ENCODE measurements at regions not wholly inside any gene's neighbourhood (a gene's known extent, or its start where the extent isn't known, plus 50 kb on each side); places are given as distances from the start of the nearest gene placed in this dataset.

DNA sequence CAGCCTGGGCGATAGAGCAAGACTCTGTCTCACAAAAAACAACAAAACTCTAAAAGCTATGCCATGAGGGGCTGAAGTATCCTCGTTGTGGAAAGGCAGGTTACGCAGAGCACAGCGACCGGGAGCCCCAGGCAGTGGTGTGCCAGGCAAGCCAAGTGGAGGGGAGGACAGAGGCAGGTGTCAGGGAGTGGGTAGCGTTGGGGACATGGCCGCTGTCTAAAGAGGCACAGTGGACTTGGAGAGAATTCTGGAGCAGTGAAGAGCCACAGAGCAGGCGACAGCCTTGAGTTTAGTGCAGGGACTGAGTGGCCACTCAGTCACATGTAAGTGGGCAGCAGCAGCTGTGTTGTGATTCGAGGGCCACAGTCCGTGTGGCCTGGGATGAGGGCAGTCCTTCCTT is 541.7 kb downstream of the FGF9 start:
- no peak for DNase-seq
- Mint-ChIP-seq H3K4me1 (peaks cover 23% of the 10 kb centered on the region), H3K36me3 (ENCODE audit: low read depth) (no peaks in the 10 kb centered on the region), H3K27me3 (no peaks in the 10 kb centered on the region), H3K27ac (no peak overlapping the region), H3K9me3 (no peaks in the 10 kb centered on the region), H3K4me3 (no peak overlapping the region)
- no peak for ATAC-seq

DNA sequence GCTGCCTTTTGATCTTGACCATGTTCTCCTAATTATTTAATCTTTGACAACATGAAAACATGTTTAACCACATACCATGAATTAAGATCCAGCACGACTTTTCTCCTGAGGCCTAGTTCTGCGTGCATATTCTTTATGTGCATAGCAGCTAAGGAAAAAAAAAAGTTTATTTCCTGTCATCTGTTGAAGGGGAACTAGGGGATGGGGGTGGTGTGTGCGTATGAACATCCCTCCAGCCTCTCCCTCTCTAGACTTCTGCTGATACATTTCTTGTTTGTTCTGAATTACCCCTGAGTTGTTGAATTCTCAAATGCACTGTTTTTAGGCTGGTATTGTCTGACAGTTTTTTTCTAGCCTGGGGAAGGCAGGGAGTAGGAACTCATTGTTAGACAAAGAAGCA is 543.3 kb downstream of the FGF9 start:
- Mint-ChIP-seq H3K4me1 (peaks cover 32% of the 10 kb centered on the region), H3K36me3 (ENCODE audit: low read depth) (no peaks in the 10 kb centered on the region), H3K27ac (no peak overlapping the region), H3K4me3 (no peak overlapping the region), H3K27me3 (no peaks in the 10 kb centered on the region), H3K9me3 (no peaks in the 10 kb centered on the region)
- ATAC-seq (no peak), DNase-seq (no peak)

DNA sequence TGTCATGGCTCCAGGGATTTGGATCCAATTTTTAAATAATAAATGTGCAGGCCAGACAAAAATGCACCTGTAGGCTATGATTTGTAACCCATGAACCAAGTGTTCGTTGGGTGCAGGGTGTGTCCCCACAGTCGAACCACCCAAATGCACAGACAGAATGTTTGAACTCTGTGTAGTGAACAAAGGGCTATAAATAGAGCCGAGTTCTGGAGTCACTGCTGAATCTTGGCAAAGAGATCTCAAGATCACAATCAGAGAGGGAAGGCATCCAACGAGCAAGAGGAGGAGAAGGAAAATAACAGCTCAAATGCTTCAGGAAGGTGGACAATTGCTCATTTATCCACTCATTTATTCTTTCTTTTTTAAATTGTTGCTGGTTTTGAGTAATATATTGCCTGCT is 547.9 kb downstream of the FGF9 start:
- ATAC-seq (no peak), DNase-seq (no peak)
- Mint-ChIP-seq H3K4me1 (peaks cover 27% of the 10 kb centered on the region), H3K4me3 (no peak overlapping the region), H3K27me3 (no peaks in the 10 kb centered on the region), H3K36me3 (ENCODE audit: low read depth) (no peaks in the 10 kb centered on the region), H3K9me3 (no peaks in the 10 kb centered on the region), H3K27ac (no peak overlapping the region)

DNA sequence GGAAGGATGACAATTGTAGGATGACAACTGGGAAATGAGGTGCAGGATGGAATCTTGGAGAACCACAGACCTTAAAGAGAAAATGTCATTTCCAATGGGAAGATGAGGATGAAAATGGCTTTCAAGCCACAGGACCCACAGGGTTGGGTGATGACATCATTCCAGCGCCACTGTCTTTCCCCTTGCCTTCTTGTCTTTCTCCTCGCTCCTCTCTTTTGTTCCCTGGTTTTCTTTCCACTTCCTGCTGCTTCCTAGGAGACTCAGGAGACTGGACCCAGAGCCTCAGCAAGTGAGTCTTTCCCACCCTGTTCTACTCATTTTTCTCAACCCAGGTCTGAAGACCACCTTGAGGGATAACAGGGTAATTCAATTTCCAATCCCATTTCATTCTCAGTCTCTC is 548.8 kb downstream of the FGF9 start:
- Mint-ChIP-seq H3K4me3 (no peak overlapping the region), H3K27ac (no peak overlapping the region)

DNA sequence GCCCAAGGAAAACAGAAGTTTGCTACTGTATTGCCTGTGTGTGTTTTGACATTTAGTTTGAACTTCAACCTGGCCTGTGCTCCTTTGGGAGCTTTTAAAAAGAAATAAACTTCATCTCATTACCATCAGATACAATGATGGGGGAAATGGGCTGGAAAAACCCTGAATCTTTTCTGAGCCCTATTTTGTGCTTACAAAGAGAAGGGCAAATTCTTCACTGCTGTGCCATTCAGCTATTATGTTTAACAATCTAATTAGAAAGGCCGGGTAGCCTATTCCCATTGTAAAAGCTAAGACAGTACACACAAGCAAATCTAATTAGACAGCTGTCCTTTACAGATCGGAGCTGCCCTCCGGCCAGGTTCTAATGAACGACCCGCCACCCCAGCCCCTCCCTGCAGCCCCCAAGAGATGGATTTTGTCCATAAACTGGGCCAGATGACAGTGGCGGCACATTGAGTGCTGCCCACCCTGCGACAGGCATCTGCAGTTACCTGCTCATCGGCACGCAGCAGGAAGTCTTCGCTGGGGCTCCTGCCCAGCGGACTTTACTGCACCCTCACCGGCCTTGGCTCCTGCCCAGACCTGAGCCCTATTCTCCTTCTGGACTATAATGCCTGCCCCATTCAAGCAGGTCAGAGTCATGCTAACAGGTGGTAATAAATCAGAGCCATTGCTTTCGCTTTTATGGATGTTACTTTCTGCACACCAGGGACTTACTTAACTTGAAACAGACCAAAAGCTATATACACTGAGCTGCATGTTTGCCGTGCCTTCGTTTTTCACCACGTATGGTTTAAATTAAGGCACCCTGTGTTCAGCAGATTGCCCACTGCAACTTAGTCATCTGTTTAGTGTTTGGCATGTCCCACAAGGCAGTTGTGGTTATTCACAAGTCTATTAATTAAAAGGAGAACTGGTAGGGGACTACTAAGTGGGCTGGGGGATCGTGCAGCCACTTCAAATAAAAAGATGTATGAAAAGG is 549.6 kb downstream of the FGF9 start:
- Mint-ChIP-seq H3K9me3 (no peaks in the 10 kb centered on the region), H3K4me1 (peaks cover 19% of the 10 kb centered on the region), H3K36me3 (ENCODE audit: low read depth) (no peaks in the 10 kb centered on the region), H3K4me3 (no peak overlapping the region), H3K27me3 (no peaks in the 10 kb centered on the region), H3K27ac (no peak overlapping the region)
- DNase-seq (no peak), ATAC-seq (no peak)

More for the DNA sequence above, 548.8 kb downstream of the FGF9 start:
- DNase-seq (no peak), ATAC-seq (no peak)
- Mint-ChIP-seq H3K36me3 (ENCODE audit: low read depth) (no peaks in the 10 kb centered on the region), H3K27me3 (no peaks in the 10 kb centered on the region), H3K4me1 (peaks cover 20% of the 10 kb centered on the region), H3K9me3 (no peaks in the 10 kb centered on the region)

DNA sequence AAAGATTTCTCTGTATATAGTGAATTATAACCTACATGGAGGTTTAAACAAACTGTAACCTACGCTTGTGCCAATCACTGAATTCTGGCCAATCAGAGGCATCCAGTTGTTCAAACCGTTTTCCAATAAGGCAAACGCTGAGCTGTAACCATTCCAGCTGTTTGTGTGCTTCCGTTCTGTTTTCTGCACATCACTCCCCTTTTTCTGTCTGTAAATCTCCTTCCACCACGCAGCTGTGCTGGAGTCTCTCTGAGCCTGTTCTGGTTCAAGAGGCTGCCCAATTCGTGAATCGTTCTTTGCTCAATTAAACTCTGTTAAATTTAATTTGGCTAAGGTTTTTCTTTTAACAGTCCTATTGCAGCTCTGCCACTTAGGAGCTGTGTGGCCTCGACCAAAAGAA is 552.5 kb downstream of the FGF9 start:
- no peaks in the 10 kb centered on the region for H3K36me3 Mint-ChIP-seq (ENCODE audit: low read depth)
- H3K9me3 Mint-ChIP-seq, result no peaks in the 10 kb centered on the region
- DNase-seq (no peak), ATAC-seq (no peak)
- peaks cover 12% of the 10 kb centered on the region for H3K4me1 Mint-ChIP-seq
- H3K27ac Mint-ChIP-seq, result no peak overlapping the region
- no peak overlapping the region for H3K4me3 Mint-ChIP-seq
- peaks cover 2% of the 10 kb centered on the region for H3K27me3 Mint-ChIP-seq

DNA sequence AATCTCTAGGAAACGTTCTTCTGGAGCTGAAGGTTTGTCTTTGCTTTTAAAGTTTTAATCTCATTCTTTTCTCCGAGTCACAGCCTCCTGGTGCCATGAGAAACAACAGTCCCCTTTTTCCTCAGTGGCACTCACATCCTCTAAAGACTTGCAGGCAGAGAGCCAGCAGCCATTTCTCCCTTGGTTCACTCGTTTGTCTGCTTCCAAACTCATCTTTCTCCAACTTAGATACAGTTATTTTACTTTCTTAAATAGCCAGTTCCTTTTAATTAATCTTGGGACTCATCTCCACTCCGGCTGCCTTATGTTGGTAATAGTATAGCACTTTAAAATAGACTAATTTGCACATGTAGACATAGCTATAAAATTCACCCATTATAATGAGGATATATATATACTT is 555.2 kb downstream of the FGF9 start:
- no peak overlapping the region for H3K27ac Mint-ChIP-seq
- H3K27me3 Mint-ChIP-seq, result peaks cover 2% of the 10 kb centered on the region
- H3K4me1 Mint-ChIP-seq, result peaks cover 17% of the 10 kb centered on the region
- no peak overlapping the region for H3K4me3 Mint-ChIP-seq
- no peak for ATAC-seq
- DNase-seq, result no peak
- H3K36me3 Mint-ChIP-seq (ENCODE audit: low read depth), result no peaks in the 10 kb centered on the region
- H3K9me3 Mint-ChIP-seq, result no peaks in the 10 kb centered on the region

DNA sequence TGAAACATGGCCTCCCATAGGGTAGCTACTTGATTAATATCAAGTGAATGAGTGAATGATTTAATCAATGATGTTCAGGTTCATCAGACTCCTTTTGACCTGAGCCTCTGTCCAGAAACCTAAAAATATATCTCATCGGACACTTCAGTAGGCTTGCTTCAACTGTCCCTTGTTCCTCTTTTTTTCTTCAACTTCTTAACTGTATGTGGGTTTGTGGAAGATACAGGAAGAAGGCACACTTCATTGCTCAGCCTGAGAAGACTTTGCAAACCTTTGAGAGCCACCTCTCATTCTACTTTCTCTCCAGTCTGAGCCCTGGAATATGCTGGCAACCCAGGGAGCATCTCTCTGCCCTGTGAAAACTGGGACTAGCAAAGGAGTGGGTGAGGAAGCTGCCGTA is 557.0 kb downstream of the FGF9 start:
- Mint-ChIP-seq H3K27ac (no peak overlapping the region), H3K4me3 (no peak overlapping the region), H3K9me3 (no peaks in the 10 kb centered on the region), H3K27me3 (peaks cover 2% of the 10 kb centered on the region), H3K36me3 (ENCODE audit: low read depth) (no peaks in the 10 kb centered on the region), H3K4me1 (peaks cover 22% of the 10 kb centered on the region)
- ATAC-seq (no peak), DNase-seq (no peak)

DNA sequence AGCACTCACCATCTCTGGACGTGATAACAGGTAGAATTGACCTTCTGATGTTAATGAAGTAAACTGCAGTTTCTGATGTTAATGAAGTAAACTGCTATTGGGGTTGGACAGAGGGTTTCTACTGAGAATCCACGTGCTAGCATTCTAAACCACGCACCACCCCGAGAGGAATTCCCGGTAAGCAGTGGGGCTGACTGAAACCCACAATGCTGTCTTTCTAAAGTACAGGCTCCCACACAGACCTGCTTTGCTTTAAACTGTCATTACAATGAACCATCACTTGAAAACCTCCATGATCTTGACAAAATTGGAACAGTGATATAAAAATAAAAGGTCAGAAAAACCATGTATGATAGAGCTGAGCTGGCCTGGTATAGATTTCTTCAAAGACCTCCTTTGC is 559.0 kb downstream of the FGF9 start:
- DNase-seq (no peak), ATAC-seq (peak; percentile 69)
- H3K9me3 Mint-ChIP-seq, result no peaks in the 10 kb centered on the region
- no peaks in the 10 kb centered on the region for H3K36me3 Mint-ChIP-seq (ENCODE audit: low read depth)
- H3K27ac Mint-ChIP-seq, result peak overlapping the region; percentile 16
- H3K4me3 Mint-ChIP-seq, result no peak overlapping the region
- H3K27me3 Mint-ChIP-seq, result peaks cover 2% of the 10 kb centered on the region
- H3K4me1 Mint-ChIP-seq, result peaks cover 23% of the 10 kb centered on the region

DNA sequence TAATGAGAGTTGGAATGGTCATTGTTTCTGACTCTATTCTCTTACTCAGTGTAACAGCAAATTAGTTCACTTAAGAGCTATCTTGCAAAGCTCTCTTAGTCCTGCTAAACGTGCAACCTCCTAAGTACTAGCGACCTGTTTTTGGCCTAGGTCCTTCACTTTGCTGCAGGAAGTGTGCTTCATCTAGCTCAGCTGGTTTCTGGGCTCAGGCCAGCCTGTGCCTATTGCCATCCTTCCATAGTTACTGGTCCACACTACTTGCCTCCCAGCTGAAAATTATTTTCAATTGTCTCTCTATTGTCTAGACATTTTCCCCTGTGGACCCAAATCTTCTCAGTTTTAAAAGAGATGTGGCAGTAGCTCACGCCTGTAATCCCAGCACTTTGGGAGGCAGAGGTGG is 561.3 kb downstream of the FGF9 start:
- H3K27ac Mint-ChIP-seq, result no peak overlapping the region
- no peak for DNase-seq
- peaks cover 32% of the 10 kb centered on the region for H3K4me1 Mint-ChIP-seq
- H3K27me3 Mint-ChIP-seq, result peaks cover 2% of the 10 kb centered on the region
- no peak for ATAC-seq
- no peak overlapping the region for H3K4me3 Mint-ChIP-seq
- no peaks in the 10 kb centered on the region for H3K36me3 Mint-ChIP-seq (ENCODE audit: low read depth)
- no peaks in the 10 kb centered on the region for H3K9me3 Mint-ChIP-seq

DNA sequence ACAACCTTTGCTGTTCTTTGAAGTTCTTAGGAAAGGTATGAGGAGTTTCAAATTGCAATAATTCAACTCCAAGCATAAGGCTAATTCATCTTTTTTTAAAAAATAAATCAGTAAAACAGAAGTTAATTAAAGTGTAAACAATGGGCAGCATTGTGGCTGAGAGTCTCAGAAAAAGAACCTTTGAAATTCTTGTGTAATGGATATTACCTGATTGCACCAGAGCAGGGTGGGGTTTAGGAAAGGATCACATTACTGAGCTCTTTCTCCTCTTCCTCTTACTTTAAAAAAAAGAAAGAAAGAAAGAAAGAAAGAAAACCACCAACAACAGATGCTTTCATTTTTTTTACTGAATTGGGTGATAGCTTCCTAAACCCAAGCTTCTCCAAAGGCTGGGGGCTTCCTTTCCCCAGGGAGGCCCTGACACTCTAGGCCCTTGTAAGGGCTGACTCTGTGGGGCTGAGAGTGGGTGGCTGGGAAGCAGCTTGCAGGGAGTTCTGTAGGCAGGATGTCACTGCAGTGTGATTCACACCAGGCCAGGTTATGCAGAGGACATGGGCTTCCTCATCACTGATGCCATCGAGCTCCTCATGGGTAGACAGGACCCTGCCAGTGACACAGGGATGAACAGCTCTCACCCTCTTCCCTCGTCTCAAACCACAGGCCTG is 564.5 kb downstream of the FGF9 start:
- DNase-seq (peak; percentile 12), ATAC-seq (peak; percentile 88)
- Mint-ChIP-seq H3K36me3 (ENCODE audit: low read depth) (no peaks in the 10 kb centered on the region), H3K4me1 (peaks cover 20% of the 10 kb centered on the region), H3K9me3 (no peaks in the 10 kb centered on the region), H3K27ac (no peak overlapping the region), H3K27me3 (peaks cover 2% of the 10 kb centered on the region), H3K4me3 (no peak overlapping the region)

DNA sequence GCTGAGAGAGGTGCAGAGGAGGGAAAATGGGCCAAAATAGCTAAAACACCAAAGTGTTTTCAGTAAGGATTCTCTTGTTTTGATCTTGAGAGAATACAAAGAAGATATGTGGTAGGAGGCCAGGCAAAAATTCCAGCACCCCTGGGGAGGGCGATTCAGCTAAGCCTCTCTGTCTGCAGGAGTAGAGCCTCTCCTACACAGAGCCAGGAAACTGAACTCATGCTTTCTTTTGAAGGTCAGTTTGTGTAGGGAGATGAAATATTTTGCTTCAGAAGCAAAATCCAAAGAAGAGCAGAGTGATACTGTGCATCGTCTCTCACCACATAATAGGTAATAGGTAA is 565.0 kb downstream of the FGF9 start:
- Mint-ChIP-seq H3K4me3 (no peak overlapping the region), H3K9me3 (no peaks in the 10 kb centered on the region), H3K36me3 (ENCODE audit: low read depth) (no peaks in the 10 kb centered on the region), H3K27me3 (peaks cover 2% of the 10 kb centered on the region), H3K27ac (no peak overlapping the region), H3K4me1 (peaks cover 15% of the 10 kb centered on the region)
- ATAC-seq, result no peak
- DNase-seq, result no peak

DNA sequence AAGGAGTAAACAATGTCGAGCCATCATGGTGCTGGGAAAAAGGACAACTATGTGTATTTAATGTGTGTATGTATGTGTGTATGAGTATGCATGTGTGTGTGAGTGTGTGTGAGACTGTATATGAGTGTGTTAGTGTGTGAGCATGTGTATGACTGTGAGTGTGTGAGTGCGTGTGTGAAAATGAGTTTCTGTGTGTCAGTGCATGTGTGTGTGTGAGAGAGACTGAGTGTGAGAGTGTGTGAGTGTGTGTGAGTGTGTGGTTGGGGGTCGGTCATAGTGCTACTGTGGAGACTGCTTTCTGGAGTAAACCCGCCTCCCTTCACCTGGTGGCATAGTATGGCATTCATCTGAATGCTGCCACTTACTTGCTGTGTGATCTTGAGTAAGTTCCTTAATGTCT is 567.4 kb downstream of the FGF9 start:
- Mint-ChIP-seq H3K27me3 (peaks cover 2% of the 10 kb centered on the region), H3K9me3 (peaks cover 4% of the 10 kb centered on the region), H3K36me3 (ENCODE audit: low read depth) (no peaks in the 10 kb centered on the region), H3K4me1 (peaks cover 10% of the 10 kb centered on the region), H3K27ac (no peak overlapping the region), H3K4me3 (no peak overlapping the region)
- ATAC-seq (no peak), DNase-seq (no peak)

DNA sequence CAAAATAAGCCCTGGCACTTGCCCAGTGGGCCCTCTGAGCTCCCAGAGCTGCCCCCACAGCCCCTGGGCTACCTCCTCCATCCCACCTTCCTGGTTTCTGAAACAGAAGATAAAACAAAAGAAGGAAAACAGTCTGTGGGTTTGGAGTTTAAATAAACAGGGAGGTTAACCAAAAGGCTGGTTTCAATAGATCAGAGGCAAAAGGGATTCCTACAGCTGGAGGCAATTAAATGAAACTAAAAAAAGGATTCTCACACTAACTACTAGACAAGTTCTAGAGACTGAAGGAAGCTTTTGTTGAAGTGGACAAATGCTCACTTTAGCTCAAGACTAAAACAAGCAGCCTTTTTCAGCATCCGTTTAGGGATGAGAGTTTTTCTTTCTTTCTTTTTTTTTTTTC is 569.8 kb downstream of the FGF9 start:
- ATAC-seq (no peak), DNase-seq (no peak)
- H3K36me3 Mint-ChIP-seq (ENCODE audit: low read depth), result no peaks in the 10 kb centered on the region
- H3K4me3 Mint-ChIP-seq, result no peak overlapping the region
- no peak overlapping the region for H3K27ac Mint-ChIP-seq
- peaks cover 2% of the 10 kb centered on the region for H3K27me3 Mint-ChIP-seq
- peaks cover 4% of the 10 kb centered on the region for H3K9me3 Mint-ChIP-seq
- H3K4me1 Mint-ChIP-seq, result peaks cover 4% of the 10 kb centered on the region

DNA sequence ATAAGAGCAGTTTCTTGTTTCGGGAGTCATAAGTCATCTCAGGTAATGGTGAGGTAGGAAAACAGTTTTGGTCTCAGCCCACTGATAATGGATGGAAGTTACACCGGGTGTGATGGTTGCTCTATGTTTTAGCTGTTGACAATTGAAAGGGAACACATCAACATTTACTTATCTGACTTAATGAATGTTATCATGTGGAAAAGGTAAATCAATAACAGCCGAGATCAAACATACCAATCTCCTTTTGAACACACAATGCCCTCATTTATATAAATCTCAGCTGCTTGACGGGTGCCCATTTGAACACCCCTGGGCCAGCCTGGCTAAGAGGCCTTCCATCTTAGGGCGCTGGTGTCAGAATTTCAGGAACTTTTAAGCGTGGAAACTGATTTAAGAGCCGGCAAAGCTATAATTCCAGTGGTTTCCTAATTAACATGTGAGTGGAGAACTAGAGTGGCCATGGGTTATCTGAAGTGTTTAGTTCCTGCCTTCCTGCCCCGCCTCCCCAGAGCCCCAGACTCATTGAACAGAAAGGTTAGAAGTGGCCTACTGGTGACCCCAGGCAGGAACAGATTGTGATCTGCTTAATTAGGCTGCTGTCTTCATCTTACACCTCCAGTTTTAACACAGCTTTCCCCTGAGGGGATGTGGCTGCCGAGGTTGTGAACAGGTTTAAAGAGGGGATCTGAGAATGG is 572.7 kb downstream of the FGF9 start:
- H3K27me3 Mint-ChIP-seq, result no peaks in the 10 kb centered on the region

More for the DNA sequence above, 572.7 kb downstream of the FGF9 start:
- no peak for ATAC-seq
- Mint-ChIP-seq H3K27ac (no peak overlapping the region), H3K4me1 (no peaks in the 10 kb centered on the region), H3K4me3 (no peak overlapping the region), H3K36me3 (ENCODE audit: low read depth) (no peaks in the 10 kb centered on the region), H3K9me3 (peaks cover 4% of the 10 kb centered on the region)
- DNase-seq, result no peak

All from activated naive CD8-positive, alpha-beta T cell treated with anti-CD3 and anti-CD28 coated beads, Interleukin-2, amount 50 U/mL, for 24 hours (primary cell).